DND-41 (cell line): ENCODE measurements at regions not wholly inside any gene's neighbourhood (a gene's known extent, or its start where the extent isn't known, plus 50 kb on each side); places are given as distances from the start of the nearest gene placed in this dataset.

Experiments
- ATAC-seq: fragments of 200-7000 bp; cut with Tn5 transposase; 3 replicates; pipeline ENCODE4 v1.9.1; 2021; ENCODE audit warnings: low read depth; ENCODE audit not compliant: insufficient read depth
- DNase-seq: peaks from one replicate; pipeline ENCODE4 v3.0.0-alpha.2; 2020
- H2AFZ ChIP-seq: 2 replicates; pipeline ENCODE4 v1.6.0; 2012; ENCODE audit warnings: low read depth, low read length
- H3K27ac ChIP-seq: 2 replicates; pipeline ENCODE4 v1.5.1; 2012; ENCODE audit warnings: low read length, inconsistent platforms
- H3K27me3 ChIP-seq: fragments of 200-600 bp; sonication (generic); 2 replicates; pipeline ENCODE4 v1.6.0; 2012; ENCODE audit warnings: low read length, mild to moderate bottlenecking, inconsistent platforms; ENCODE audit not compliant: insufficient read depth, poor library complexity
- H3K36me3 ChIP-seq: 2 replicates; pipeline ENCODE4 v1.5.1; 2012; ENCODE audit warnings: low read length, inconsistent platforms; ENCODE audit not compliant: insufficient read depth
- H3K4me1 ChIP-seq: 2 replicates; pipeline ENCODE4 v1.5.1; 2012; ENCODE audit warnings: mild to moderate bottlenecking, low read length; ENCODE audit not compliant: insufficient read depth
- H3K4me2 ChIP-seq: 2 replicates; pipeline ENCODE4 v1.6.0; 2012; ENCODE audit warnings: mild to moderate bottlenecking, moderate library complexity, low read length, inconsistent platforms; ENCODE audit not compliant: insufficient read depth
- H3K4me3 ChIP-seq, 2 experiments: fragments of 200-600 bp in 1 of 2; shearing (Covaris generic) in 1 of 2; 2 replicates each; pipeline ENCODE4 v1.5.1; 2012 to 2016; ENCODE audit warnings: inconsistent platforms in 2 of 2, low read length in 2 of 2, mild to moderate bottlenecking in 2 of 2, low read depth in 1 of 2, moderate library complexity in 1 of 2
- H3K79me2 ChIP-seq: 2 replicates; pipeline ENCODE4 v1.6.0; 2012; ENCODE audit warnings: low read length, inconsistent platforms; ENCODE audit not compliant: insufficient read depth
- H3K9ac ChIP-seq: 2 replicates; pipeline ENCODE4 v1.6.0; 2012; ENCODE audit warnings: low read depth, mild to moderate bottlenecking, inconsistent platforms, low read length, moderate library complexity
- H3K9me3 ChIP-seq: 2 replicates; pipeline ENCODE4 v1.5.1; 2012; ENCODE audit warnings: low read length, moderate library complexity, mild to moderate bottlenecking, inconsistent platforms; ENCODE audit not compliant: insufficient read depth, severe bottlenecking
- H4K20me1 ChIP-seq: 2 replicates; pipeline ENCODE4 v1.6.0; 2012; ENCODE audit warnings: low read length; ENCODE audit not compliant: insufficient read depth
- EZH2 ChIP-seq: IDR thresholded peaks from 3 replicates; pipeline ENCODE4 v1.6.1; 2012; ENCODE audit warnings: borderline replicate concordance, low read depth, mild to moderate bottlenecking, moderate library complexity, low read length, inconsistent platforms; ENCODE audit not compliant: severe bottlenecking
- TF ChIP-seq, protein P1 (sequence below): IDR thresholded peaks from 2 replicates; pipeline ENCODE4 v1.5.1; 2012; ENCODE audit warnings: borderline replicate concordance, low read length, moderate library complexity, mild to moderate bottlenecking; ENCODE audit not compliant: poor library complexity, severe bottlenecking; ENCODE audit errors: extremely low read depth

- no peak overlapping the region for H3K4me2 ChIP-seq
- ATAC-seq = no peak
- no peak overlapping the region for H2AFZ ChIP-seq
- TF ChIP-seq EZH2 = no peak
- no peak overlapping the region for H3K27ac ChIP-seq
- no peaks in the 10 kb centered on the region for H3K9me3 ChIP-seq
- H3K4me1 ChIP-seq = no peaks in the 10 kb centered on the region
- H3K36me3 ChIP-seq = no peaks in the 10 kb centered on the region
- no peak for DNase-seq
- H4K20me1 ChIP-seq = no peaks in the 10 kb centered on the region
- H3K27me3 ChIP-seq = no peaks in the 10 kb centered on the region
- H3K4me3 ChIP-seq = no peak overlapping the region
- no peak overlapping the region for H3K9ac ChIP-seq
- no peaks in the 10 kb centered on the region for H3K79me2 ChIP-seq
These were observed 1440.7 kb upstream of the RAG2 start for GRCh38 chr11:38038777-38039176.

- no peak overlapping the region for H2AFZ ChIP-seq
- no peaks in the 10 kb centered on the region for H3K4me1 ChIP-seq
- no peaks in the 10 kb centered on the region for H3K79me2 ChIP-seq
- H3K36me3 ChIP-seq = no peaks in the 10 kb centered on the region
- H3K9ac ChIP-seq = no peak overlapping the region
- H3K4me2 ChIP-seq = no peak overlapping the region
- ATAC-seq = no peak
- no peaks in the 10 kb centered on the region for H3K9me3 ChIP-seq
- no peak for DNase-seq
- H3K4me3 ChIP-seq = no peak overlapping the region
- TF ChIP-seq EZH2 = no peak
- TF ChIP-seq, protein P1, sequence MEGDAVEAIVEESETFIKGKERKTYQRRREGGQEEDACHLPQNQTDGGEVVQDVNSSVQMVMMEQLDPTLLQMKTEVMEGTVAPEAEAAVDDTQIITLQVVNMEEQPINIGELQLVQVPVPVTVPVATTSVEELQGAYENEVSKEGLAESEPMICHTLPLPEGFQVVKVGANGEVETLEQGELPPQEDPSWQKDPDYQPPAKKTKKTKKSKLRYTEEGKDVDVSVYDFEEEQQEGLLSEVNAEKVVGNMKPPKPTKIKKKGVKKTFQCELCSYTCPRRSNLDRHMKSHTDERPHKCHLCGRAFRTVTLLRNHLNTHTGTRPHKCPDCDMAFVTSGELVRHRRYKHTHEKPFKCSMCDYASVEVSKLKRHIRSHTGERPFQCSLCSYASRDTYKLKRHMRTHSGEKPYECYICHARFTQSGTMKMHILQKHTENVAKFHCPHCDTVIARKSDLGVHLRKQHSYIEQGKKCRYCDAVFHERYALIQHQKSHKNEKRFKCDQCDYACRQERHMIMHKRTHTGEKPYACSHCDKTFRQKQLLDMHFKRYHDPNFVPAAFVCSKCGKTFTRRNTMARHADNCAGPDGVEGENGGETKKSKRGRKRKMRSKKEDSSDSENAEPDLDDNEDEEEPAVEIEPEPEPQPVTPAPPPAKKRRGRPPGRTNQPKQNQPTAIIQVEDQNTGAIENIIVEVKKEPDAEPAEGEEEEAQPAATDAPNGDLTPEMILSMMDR = peak; percentile 4
- H3K27me3 ChIP-seq = no peaks in the 10 kb centered on the region
- H4K20me1 ChIP-seq = no peaks in the 10 kb centered on the region
- no peak overlapping the region for H3K27ac ChIP-seq
These were observed 1421.2 kb upstream of the RAG2 start for GRCh38 chr11:38019072-38019775.

DNA sequence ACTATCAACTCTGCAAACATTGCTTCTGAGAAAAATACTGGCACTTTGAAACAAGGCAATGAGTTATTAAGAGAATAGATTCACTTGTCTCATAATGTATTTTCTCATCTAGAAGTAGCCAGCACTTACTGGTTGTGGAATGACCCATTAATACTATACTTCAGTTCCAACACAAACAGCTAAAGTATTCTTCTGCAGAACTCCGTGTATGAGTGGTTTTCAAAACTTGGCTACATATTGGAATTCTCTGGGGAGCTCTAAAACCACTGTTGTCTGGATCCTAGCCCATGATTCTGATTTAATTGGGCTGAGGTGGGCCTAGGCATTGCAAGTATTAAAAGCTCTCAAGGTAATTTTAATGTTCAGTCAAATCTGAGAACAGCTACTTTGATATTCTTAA lies 1416.4 kb upstream of the RAG2 start:
- TF ChIP-seq EZH2 = no peak
- TF ChIP-seq, protein P1 = no peak
- no peak overlapping the region for H3K4me3 ChIP-seq

DNA sequence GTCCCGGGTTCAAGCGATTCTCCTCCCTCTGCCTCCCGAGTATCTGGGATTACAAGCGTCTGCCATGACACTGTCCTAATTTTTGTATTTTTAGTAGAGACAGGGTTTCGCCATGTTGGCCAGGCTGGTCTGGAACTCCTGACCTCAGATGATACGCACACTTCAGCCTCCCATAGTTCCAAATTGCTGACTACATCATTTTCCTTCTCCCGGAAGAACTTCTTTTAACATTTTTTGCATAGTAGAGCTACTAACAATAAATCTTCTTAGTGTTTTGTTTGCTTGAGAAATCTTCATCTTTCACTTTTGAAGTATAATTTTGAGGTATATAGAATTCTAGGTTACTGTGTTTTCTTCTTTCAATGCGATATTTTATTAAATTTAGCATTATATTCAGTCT lies 1415.1 kb upstream of the RAG2 start:
- DNase-seq (no peak), ATAC-seq (no peak)
- TF ChIP-seq, protein P1 = no peak
- no peak for TF ChIP-seq EZH2
- Histone ChIP-seq H3K9ac (no peak overlapping the region), H3K79me2 (no peaks in the 10 kb centered on the region), H2AFZ (no peak overlapping the region), H3K4me3 (no peak overlapping the region), H3K27ac (no peak overlapping the region), H3K27me3 (no peaks in the 10 kb centered on the region), H3K36me3 (no peaks in the 10 kb centered on the region), H3K9me3 (no peaks in the 10 kb centered on the region), H3K4me1 (no peaks in the 10 kb centered on the region), H4K20me1 (no peaks in the 10 kb centered on the region), H3K4me2 (no peak overlapping the region)

More for the DNA sequence above, 1416.4 kb upstream of the RAG2 start:
- no peaks in the 10 kb centered on the region for H3K4me1 ChIP-seq
- H3K27me3 ChIP-seq = no peaks in the 10 kb centered on the region
- no peak for ATAC-seq
- H3K9ac ChIP-seq = no peak overlapping the region
- DNase-seq = no peak
- no peak overlapping the region for H2AFZ ChIP-seq
- H3K27ac ChIP-seq = no peak overlapping the region
- no peak overlapping the region for H3K4me2 ChIP-seq
- H4K20me1 ChIP-seq = no peaks in the 10 kb centered on the region
- H3K79me2 ChIP-seq = no peaks in the 10 kb centered on the region
- no peaks in the 10 kb centered on the region for H3K9me3 ChIP-seq
- H3K36me3 ChIP-seq = no peaks in the 10 kb centered on the region
